Activated CD4-positive, alpha-beta T cell treated with anti-CD3 and anti-CD28 coated beads, Interleukin-2, amount 50 U/mL, for 4 hours (primary cell): ENCODE measurements at regions not wholly inside any gene's neighbourhood (a gene's known extent, or its start where the extent isn't known, plus 50 kb on each side); places are given as distances from the start of the nearest gene placed in this dataset.

Source experiments
- DNase-seq, 2 experiments: peaks; one replicate each; pipeline ENCODE4 v3.0.0-alpha.2; 2020

GRCh38 chr2:41084321-41084720 lies 632.4 kb upstream of the SLC8A1 start:
- DNase-seq = no peak

- no peak for DNase-seq
Observed at GRCh38 chr2:41087946-41088345, 636.1 kb upstream of the SLC8A1 start.

GRCh38 chr2:41101281-41101680 lies 649.4 kb upstream of the SLC8A1 start:
- DNase-seq = no peak

- no peak for DNase-seq
Observed at GRCh38 chr2:41109744-41110143, 657.9 kb upstream of the SLC8A1 start.

GRCh38 chr2:41111836-41112627 lies 660.1 kb upstream of the SLC8A1 start:
- no peak for DNase-seq

GRCh38 chr2:41116106-41116797 lies 664.4 kb upstream of the SLC8A1 start:
- DNase-seq = no peak

GRCh38 chr2:41119489-41119888 lies 667.6 kb upstream of the SLC8A1 start:
- DNase-seq = no peak

- DNase-seq = no peak
Observed at GRCh38 chr2:41123341-41123740, 671.5 kb upstream of the SLC8A1 start.

GRCh38 chr2:41127351-41127750 lies 675.5 kb upstream of the SLC8A1 start:
- no peak for DNase-seq

- DNase-seq = no peak
Observed at GRCh38 chr2:41129988-41130387, 678.1 kb upstream of the SLC8A1 start.

GRCh38 chr2:41137031-41137430 lies 685.1 kb upstream of the SLC8A1 start:
- DNase-seq = no peak

- no peak for DNase-seq
Observed at GRCh38 chr2:41141146-41141791, 689.4 kb upstream of the SLC8A1 start.

GRCh38 chr2:41142478-41142877 lies 690.6 kb upstream of the SLC8A1 start:
- no peak for DNase-seq

GRCh38 chr2:41145066-41145465 lies 693.2 kb upstream of the SLC8A1 start:
- no peak for DNase-seq

- no peak for DNase-seq
Observed at GRCh38 chr2:41149054-41149453, 697.2 kb upstream of the SLC8A1 start.

GRCh38 chr2:41151746-41152145 lies 699.9 kb upstream of the SLC8A1 start:
- DNase-seq = no peak

GRCh38 chr2:41152318-41152717 lies 700.4 kb upstream of the SLC8A1 start:
- no peak for DNase-seq

- DNase-seq = no peak
Observed at GRCh38 chr2:41160439-41160838, 708.5 kb upstream of the SLC8A1 start.

GRCh38 chr2:41167014-41167413 lies 715.1 kb upstream of the SLC8A1 start:
- no peak for DNase-seq

- no peak for DNase-seq
Observed at GRCh38 chr2:41169744-41170143, 717.9 kb upstream of the SLC8A1 start.

- no peak for DNase-seq
Observed at GRCh38 chr2:41170589-41170988, 718.7 kb upstream of the SLC8A1 start.

- DNase-seq = no peak
Observed at GRCh38 chr2:41180387-41180786, 728.5 kb upstream of the SLC8A1 start.

GRCh38 chr2:41182961-41183360 lies 731.1 kb upstream of the SLC8A1 start:
- DNase-seq = no peak
